Immature natural killer cell (primary cell): ENCODE measurements at regions not wholly inside any gene's neighbourhood (a gene's known extent, or its start where the extent isn't known, plus 50 kb on each side); places are given as distances from the start of the nearest gene placed in this dataset.

Experiments
- DNase-seq, 3 donors: peaks; one replicate each; pipeline ENCODE4 v3.0.0; 2022; ENCODE audit warnings: mixed read lengths in 1 of 3
- H3K27ac Mint-ChIP-seq, 6 donors: one replicate each; pipeline ENCODE4 v1.8.0; 2020; ENCODE audit warnings: mixed read lengths in 6 of 6, mild to moderate bottlenecking in 5 of 6, inconsistent platforms in 4 of 6, moderate library complexity in 3 of 6
- H3K27me3 Mint-ChIP-seq, 3 donors: one replicate each; pipeline ENCODE4 v1.8.0; 2020 to 2021; ENCODE audit warnings: low read depth in 3 of 3, mild to moderate bottlenecking in 3 of 3, mixed read lengths in 3 of 3, moderate library complexity in 3 of 3, inconsistent platforms in 1 of 3
- H3K36me3 Mint-ChIP-seq, 3 donors: one replicate each; pipeline ENCODE4 v1.8.0; 2020; ENCODE audit warnings: mixed read lengths in 3 of 3, inconsistent platforms in 2 of 3, mild to moderate bottlenecking in 2 of 3
- H3K4me1 Mint-ChIP-seq, 2 donors: one replicate each; pipeline ENCODE4 v1.8.0; 2020; ENCODE audit warnings: inconsistent platforms in 2 of 2, mild to moderate bottlenecking in 2 of 2, mixed read lengths in 2 of 2, moderate library complexity in 1 of 2
- H3K4me3 Mint-ChIP-seq, 5 donors: one replicate each; pipeline ENCODE4 v1.8.0; 2020; ENCODE audit warnings: mild to moderate bottlenecking in 5 of 5, mixed read lengths in 5 of 5, inconsistent platforms in 3 of 5, moderate library complexity in 3 of 5
- H3K9me3 Mint-ChIP-seq, 6 donors: one replicate each; pipeline ENCODE4 v1.8.0; 2020; ENCODE audit warnings: mild to moderate bottlenecking in 6 of 6, mixed read lengths in 6 of 6, inconsistent platforms in 4 of 6, moderate library complexity in 3 of 6

- no peaks in the 10 kb centered on the region for H3K36me3 Mint-ChIP-seq
- no peak overlapping the region for H3K4me3 Mint-ChIP-seq
- H3K9me3 Mint-ChIP-seq = peaks cover 0 to 2% (median 0%) of the 10 kb centered on the region in 6 donors
- DNase-seq = no peak
- peaks cover 0 to 10% (median 7%) of the 10 kb centered on the region in 3 donors for H3K27me3 Mint-ChIP-seq
- H3K4me1 Mint-ChIP-seq = no peaks in the 10 kb centered on the region
- H3K27ac Mint-ChIP-seq = no peak overlapping the region
Measured at GRCh38 chr20:56711018-56711417, 81.9 kb downstream of the TFAP2C start.

- H3K9me3 Mint-ChIP-seq = no peaks in the 10 kb centered on the region
- DNase-seq = no peak
- no peak overlapping the region for H3K4me3 Mint-ChIP-seq
- H3K4me1 Mint-ChIP-seq = no peaks in the 10 kb centered on the region
- no peaks in the 10 kb centered on the region for H3K36me3 Mint-ChIP-seq
- H3K27me3 Mint-ChIP-seq = peaks cover 1 to 2% (median 2%) of the 10 kb centered on the region in 3 donors
- H3K27ac Mint-ChIP-seq = no peak overlapping the region
Measured at GRCh38 chr20:56715309-56715708, 86.2 kb downstream of the TFAP2C start.

GRCh38 chr20:56715902-56716519 is 86.9 kb downstream of the TFAP2C start:
- H3K4me3 Mint-ChIP-seq = no peak overlapping the region
- H3K9me3 Mint-ChIP-seq = no peaks in the 10 kb centered on the region
- H3K27ac Mint-ChIP-seq = no peak overlapping the region
- peaks cover 1 to 2% (median 2%) of the 10 kb centered on the region in 3 donors for H3K27me3 Mint-ChIP-seq
- H3K4me1 Mint-ChIP-seq = no peaks in the 10 kb centered on the region
- DNase-seq = no peak
- H3K36me3 Mint-ChIP-seq = no peaks in the 10 kb centered on the region

- H3K4me1 Mint-ChIP-seq = no peaks in the 10 kb centered on the region
- no peak overlapping the region for H3K27ac Mint-ChIP-seq
- H3K4me3 Mint-ChIP-seq = no peak overlapping the region
Measured at GRCh38 chr20:56716806-56717205, 87.7 kb downstream of the TFAP2C start.

GRCh38 chr20:56718816-56719215 is 89.7 kb downstream of the TFAP2C start:
- Mint-ChIP-seq H3K9me3 (peaks cover 0 to 3% (median 0%) of the 10 kb centered on the region in 6 donors), H3K4me1 (no peaks in the 10 kb centered on the region), H3K36me3 (no peaks in the 10 kb centered on the region), H3K4me3 (no peak overlapping the region), H3K27me3 (peaks cover 1 to 2% (median 2%) of the 10 kb centered on the region in 3 donors), H3K27ac (no peak overlapping the region)
- DNase-seq = no peak

More at GRCh38 chr20:56716806-56717205, 87.7 kb downstream of the TFAP2C start:
- no peaks in the 10 kb centered on the region for H3K9me3 Mint-ChIP-seq
- H3K36me3 Mint-ChIP-seq = no peaks in the 10 kb centered on the region
- no peak for DNase-seq
- peaks cover 1 to 2% (median 2%) of the 10 kb centered on the region in 3 donors for H3K27me3 Mint-ChIP-seq

- Mint-ChIP-seq H3K9me3 (peaks cover 0 to 3% (median 0%) of the 10 kb centered on the region in 6 donors), H3K36me3 (no peaks in the 10 kb centered on the region), H3K27ac (no peak overlapping the region), H3K4me3 (no peak overlapping the region), H3K27me3 (peaks cover 0 to 2% (median 0%) of the 10 kb centered on the region in 3 donors), H3K4me1 (no peaks in the 10 kb centered on the region)
- DNase-seq = no peak
Measured at GRCh38 chr20:56720620-56721213, 91.6 kb downstream of the TFAP2C start.

- no peak overlapping the region for H3K27ac Mint-ChIP-seq
- no peaks in the 10 kb centered on the region for H3K4me1 Mint-ChIP-seq
- peaks cover 0 to 3% (median 0%) of the 10 kb centered on the region in 6 donors for H3K9me3 Mint-ChIP-seq
- no peaks in the 10 kb centered on the region for H3K36me3 Mint-ChIP-seq
- H3K4me3 Mint-ChIP-seq = no peak overlapping the region
- H3K27me3 Mint-ChIP-seq = peaks cover 0 to 2% (median 0%) of the 10 kb centered on the region in 3 donors
- DNase-seq = no peak
Measured at GRCh38 chr20:56722042-56722441, 92.9 kb downstream of the TFAP2C start.

GRCh38 chr20:56723331-56723730 is 94.2 kb downstream of the TFAP2C start:
- Mint-ChIP-seq H3K9me3 (peaks cover 0 to 3% (median 0%) of the 10 kb centered on the region in 6 donors), H3K36me3 (no peaks in the 10 kb centered on the region)

GRCh38 chr20:56724241-56724757 is 95.2 kb downstream of the TFAP2C start:
- peaks cover 0 to 3% (median 0%) of the 10 kb centered on the region in 3 donors for H3K27me3 Mint-ChIP-seq
- DNase-seq = no peak
- no peaks in the 10 kb centered on the region for H3K36me3 Mint-ChIP-seq
- no peak overlapping the region for H3K4me3 Mint-ChIP-seq
- no peaks in the 10 kb centered on the region for H3K4me1 Mint-ChIP-seq
- H3K27ac Mint-ChIP-seq = no peak overlapping the region
- peaks cover 0 to 3% (median 0%) of the 10 kb centered on the region in 6 donors for H3K9me3 Mint-ChIP-seq

More at GRCh38 chr20:56723331-56723730, 94.2 kb downstream of the TFAP2C start:
- Mint-ChIP-seq H3K27ac (no peak overlapping the region), H3K27me3 (peaks cover 0 to 2% (median 0%) of the 10 kb centered on the region in 3 donors), H3K4me3 (no peak overlapping the region), H3K4me1 (no peaks in the 10 kb centered on the region)
- DNase-seq = no peak

- no peak for DNase-seq
- Mint-ChIP-seq H3K4me3 (no peak overlapping the region), H3K9me3 (no peaks in the 10 kb centered on the region), H3K27ac (no peak overlapping the region), H3K4me1 (no peaks in the 10 kb centered on the region), H3K36me3 (no peaks in the 10 kb centered on the region), H3K27me3 (peaks cover 6 to 11% (median 6%) of the 10 kb centered on the region in 3 donors)
Measured at GRCh38 chr20:56730003-56730402, 100.9 kb downstream of the TFAP2C start.

- DNase-seq = no peak
Measured at GRCh38 chr20:56730996-56731395, 101.9 kb downstream of the TFAP2C start.

GRCh38 chr20:56731476-56731875 is 102.4 kb downstream of the TFAP2C start:
- Mint-ChIP-seq H3K4me1 (no peaks in the 10 kb centered on the region), H3K36me3 (no peaks in the 10 kb centered on the region), H3K4me3 (no peak overlapping the region), H3K9me3 (no peaks in the 10 kb centered on the region), H3K27ac (no peak overlapping the region), H3K27me3 (peaks cover 8 to 18% (median 8%) of the 10 kb centered on the region in 3 donors)
- no peak for DNase-seq

More at GRCh38 chr20:56730996-56731395, 101.9 kb downstream of the TFAP2C start:
- H3K9me3 Mint-ChIP-seq = no peaks in the 10 kb centered on the region
- H3K4me3 Mint-ChIP-seq = no peak overlapping the region
- no peak overlapping the region for H3K27ac Mint-ChIP-seq
- no peaks in the 10 kb centered on the region for H3K36me3 Mint-ChIP-seq
- H3K27me3 Mint-ChIP-seq = peaks cover 7 to 13% (median 8%) of the 10 kb centered on the region in 3 donors
- no peaks in the 10 kb centered on the region for H3K4me1 Mint-ChIP-seq

- no peak for DNase-seq
- Mint-ChIP-seq H3K27me3 (peaks cover 8 to 27% (median 8%) of the 10 kb centered on the region in 3 donors), H3K36me3 (no peaks in the 10 kb centered on the region), H3K4me1 (no peaks in the 10 kb centered on the region), H3K9me3 (no peaks in the 10 kb centered on the region), H3K27ac (no peak overlapping the region), H3K4me3 (no peak overlapping the region)
Measured at GRCh38 chr20:56733967-56734366, 104.9 kb downstream of the TFAP2C start.

GRCh38 chr20:56735084-56735642 is 106.1 kb downstream of the TFAP2C start:
- no peaks in the 10 kb centered on the region for H3K9me3 Mint-ChIP-seq
- no peak overlapping the region for H3K27ac Mint-ChIP-seq
- H3K27me3 Mint-ChIP-seq = peaks cover 5 to 26% (median 6%) of the 10 kb centered on the region in 3 donors
- H3K4me1 Mint-ChIP-seq = no peaks in the 10 kb centered on the region
- H3K36me3 Mint-ChIP-seq = no peaks in the 10 kb centered on the region
- no peak for DNase-seq
- no peak overlapping the region for H3K4me3 Mint-ChIP-seq
